ENCODE measurements at regions not wholly inside any gene's neighbourhood (a gene's known extent, or its start where the extent isn't known, plus 50 kb on each side); places are given as distances from the start of the nearest gene placed in this dataset.

DNA sequence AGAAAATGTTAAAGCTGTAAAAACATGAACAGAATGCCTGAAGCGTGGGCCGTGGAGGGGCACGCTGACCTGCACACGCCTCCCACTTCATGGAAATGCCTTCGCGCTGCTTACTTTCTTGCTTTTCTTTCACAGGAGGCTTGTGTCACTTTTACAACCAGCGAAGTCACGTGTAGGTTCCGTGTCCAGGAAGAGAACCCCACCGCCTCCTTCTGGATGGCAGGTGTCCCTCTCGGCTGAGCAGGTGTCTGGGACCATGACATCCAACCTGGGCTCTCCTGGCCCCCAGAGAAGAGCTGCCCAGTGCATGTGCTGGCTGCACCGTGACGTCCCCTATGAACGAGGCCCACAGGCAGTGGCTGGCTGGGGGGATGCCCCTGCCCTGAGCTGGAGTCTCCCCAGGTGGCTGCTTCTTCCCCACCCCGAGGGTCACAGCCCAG lies 345.0 kb upstream of the SFSWAP start:
- TF ChIP-seq POLR2A (IDR thresholded peaks at IDR 0.05; ENCODE audit: low read length): no peak
- no peak for TF ChIP-seq GATA1 (IDR thresholded peaks at IDR 0.05; ENCODE audit: low read depth, low read length)
